ENCODE measurements at regions not wholly inside any gene's neighbourhood (a gene's known extent, or its start where the extent isn't known, plus 50 kb on each side); places are given as distances from the start of the nearest gene placed in this dataset.

GRCh38 chr5:96155147-96155546 lies 193.5 kb upstream of the ELL2 start:
- TF ChIP-seq CTCF (IDR thresholded peaks at IDR 0.05 in 2 of 3, conservative IDR thresholded peaks at IDR 0.05 in 1 of 3; ENCODE audit: control insufficient read depth in 2 of 3, extremely low read depth in 1 of 3, insufficient read depth in 1 of 3, low read depth in 3 of 3, low read length in 3 of 3) (no peak), RAD21 (IDR thresholded peaks at IDR 0.05; ENCODE audit: insufficient read depth, low read depth, low read length) (no peak)
